SW 1271 (cell line): ENCODE measurements at regions not wholly inside any gene's neighbourhood (a gene's known extent, or its start where the extent isn't known, plus 50 kb on each side); places are given as distances from the start of the nearest gene placed in this dataset.
"Not testable (repeated sequence)": the region's sequence is repeated elsewhere in the genome, so short reads cannot be mapped to it uniquely, and the experiment has no call there.

Experiments used
- DNase-seq, 2 experiments: peaks; one replicate each; lab custom pipeline; 2025; lab: John Stamatoyannopoulos, UW

GRCh38 chr3:59411186-59411585 is 361.4 kb upstream of the CFAP20DC start:
- no peak for DNase-seq

- DNase-seq, result no peak
Measured at GRCh38 chr3:59408047-59408624, 358.3 kb upstream of the CFAP20DC start.

- no peak for DNase-seq
Measured at GRCh38 chr3:59407425-59407824, 357.6 kb upstream of the CFAP20DC start.

GRCh38 chr3:59406943-59407342 is 357.1 kb upstream of the CFAP20DC start:
- DNase-seq, result no peak

GRCh38 chr3:59404851-59405250 is 355.0 kb upstream of the CFAP20DC start:
- no peak for DNase-seq

GRCh38 chr3:59404064-59404463 is 354.2 kb upstream of the CFAP20DC start:
- no peak for DNase-seq

- no peak for DNase-seq
Measured at GRCh38 chr3:59401924-59402323, 352.1 kb upstream of the CFAP20DC start.

- DNase-seq, result no peak
Measured at GRCh38 chr3:59392116-59392515, 342.3 kb upstream of the CFAP20DC start.

- no peak for DNase-seq
Measured at GRCh38 chr3:59391131-59391530, 341.3 kb upstream of the CFAP20DC start.

GRCh38 chr3:59388555-59389270 is 338.9 kb upstream of the CFAP20DC start:
- no peak for DNase-seq

GRCh38 chr3:59386165-59386564 is 336.3 kb upstream of the CFAP20DC start:
- no peak for DNase-seq

- no peak for DNase-seq
Measured at GRCh38 chr3:59385547-59385946, 335.7 kb upstream of the CFAP20DC start.

- DNase-seq, result no peak
Measured at GRCh38 chr3:59381282-59381681, 331.5 kb upstream of the CFAP20DC start.

- DNase-seq, result no peak
Measured at GRCh38 chr3:59380146-59380545, 330.3 kb upstream of the CFAP20DC start.

- DNase-seq, result no peak
Measured at GRCh38 chr3:59374818-59375211, 325.0 kb upstream of the CFAP20DC start.

- no peak for DNase-seq
Measured at GRCh38 chr3:59374091-59374817, 324.4 kb upstream of the CFAP20DC start.

GRCh38 chr3:59372346-59372745 is 322.5 kb upstream of the CFAP20DC start:
- DNase-seq, result no peak

- no peak for DNase-seq
Measured at GRCh38 chr3:59368900-59369675, 319.3 kb upstream of the CFAP20DC start.

GRCh38 chr3:59367150-59367549 is 317.3 kb upstream of the CFAP20DC start:
- no peak for DNase-seq

- DNase-seq, result no peak
Measured at GRCh38 chr3:59366218-59366617, 316.4 kb upstream of the CFAP20DC start.

- no peak for DNase-seq
Measured at GRCh38 chr3:59364496-59364895, 314.7 kb upstream of the CFAP20DC start.

GRCh38 chr3:59360312-59360711 is 310.5 kb upstream of the CFAP20DC start:
- DNase-seq, result not testable (repeated sequence)
